ENCODE measurements at regions not wholly inside any gene's neighbourhood (a gene's known extent, or its start where the extent isn't known, plus 50 kb on each side); places are given as distances from the start of the nearest gene placed in this dataset.

GRCh38 chr2:173783382-173783781 is 181.8 kb downstream of the SP3 start:
- TF ChIP-seq, protein P1, sequence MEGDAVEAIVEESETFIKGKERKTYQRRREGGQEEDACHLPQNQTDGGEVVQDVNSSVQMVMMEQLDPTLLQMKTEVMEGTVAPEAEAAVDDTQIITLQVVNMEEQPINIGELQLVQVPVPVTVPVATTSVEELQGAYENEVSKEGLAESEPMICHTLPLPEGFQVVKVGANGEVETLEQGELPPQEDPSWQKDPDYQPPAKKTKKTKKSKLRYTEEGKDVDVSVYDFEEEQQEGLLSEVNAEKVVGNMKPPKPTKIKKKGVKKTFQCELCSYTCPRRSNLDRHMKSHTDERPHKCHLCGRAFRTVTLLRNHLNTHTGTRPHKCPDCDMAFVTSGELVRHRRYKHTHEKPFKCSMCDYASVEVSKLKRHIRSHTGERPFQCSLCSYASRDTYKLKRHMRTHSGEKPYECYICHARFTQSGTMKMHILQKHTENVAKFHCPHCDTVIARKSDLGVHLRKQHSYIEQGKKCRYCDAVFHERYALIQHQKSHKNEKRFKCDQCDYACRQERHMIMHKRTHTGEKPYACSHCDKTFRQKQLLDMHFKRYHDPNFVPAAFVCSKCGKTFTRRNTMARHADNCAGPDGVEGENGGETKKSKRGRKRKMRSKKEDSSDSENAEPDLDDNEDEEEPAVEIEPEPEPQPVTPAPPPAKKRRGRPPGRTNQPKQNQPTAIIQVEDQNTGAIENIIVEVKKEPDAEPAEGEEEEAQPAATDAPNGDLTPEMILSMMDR (IDR thresholded peaks at IDR 0.05; ENCODE audit: low read depth, low read length, poor library complexity, severe bottlenecking), result no peak
- no peak for TF ChIP-seq EZH2phosphoT487 (IDR thresholded peaks at IDR 0.05; ENCODE audit: borderline replicate concordance, low read length)
